ENCODE measurements at regions not wholly inside any gene's neighbourhood (a gene's known extent, or its start where the extent isn't known, plus 50 kb on each side); places are given as distances from the start of the nearest gene placed in this dataset.
"Not testable (repeated sequence)": the region's sequence is repeated elsewhere in the genome, so short reads cannot be mapped to it uniquely, and the experiment has no call there.

DNA sequence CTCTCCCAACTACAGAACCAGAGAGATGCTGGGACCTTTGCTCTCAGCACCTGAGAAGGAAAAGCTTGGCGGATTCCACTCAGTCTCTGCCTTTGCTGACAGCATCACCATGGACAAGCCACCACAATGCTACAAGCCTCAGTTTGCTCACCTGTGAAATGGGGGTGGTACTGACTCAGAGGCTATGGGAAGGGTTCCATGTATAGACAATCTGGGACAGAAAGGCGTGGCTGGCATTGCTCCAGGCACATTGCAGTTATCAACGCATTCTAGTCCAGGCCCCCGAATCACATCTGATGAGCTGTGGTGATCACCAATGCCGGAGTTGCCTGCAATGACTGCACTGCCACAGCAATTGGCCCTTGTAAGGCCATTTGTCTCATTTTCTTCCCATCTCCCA, 72.6 kb downstream of the ISX start:
- DNase-seq: no peak

DNA sequence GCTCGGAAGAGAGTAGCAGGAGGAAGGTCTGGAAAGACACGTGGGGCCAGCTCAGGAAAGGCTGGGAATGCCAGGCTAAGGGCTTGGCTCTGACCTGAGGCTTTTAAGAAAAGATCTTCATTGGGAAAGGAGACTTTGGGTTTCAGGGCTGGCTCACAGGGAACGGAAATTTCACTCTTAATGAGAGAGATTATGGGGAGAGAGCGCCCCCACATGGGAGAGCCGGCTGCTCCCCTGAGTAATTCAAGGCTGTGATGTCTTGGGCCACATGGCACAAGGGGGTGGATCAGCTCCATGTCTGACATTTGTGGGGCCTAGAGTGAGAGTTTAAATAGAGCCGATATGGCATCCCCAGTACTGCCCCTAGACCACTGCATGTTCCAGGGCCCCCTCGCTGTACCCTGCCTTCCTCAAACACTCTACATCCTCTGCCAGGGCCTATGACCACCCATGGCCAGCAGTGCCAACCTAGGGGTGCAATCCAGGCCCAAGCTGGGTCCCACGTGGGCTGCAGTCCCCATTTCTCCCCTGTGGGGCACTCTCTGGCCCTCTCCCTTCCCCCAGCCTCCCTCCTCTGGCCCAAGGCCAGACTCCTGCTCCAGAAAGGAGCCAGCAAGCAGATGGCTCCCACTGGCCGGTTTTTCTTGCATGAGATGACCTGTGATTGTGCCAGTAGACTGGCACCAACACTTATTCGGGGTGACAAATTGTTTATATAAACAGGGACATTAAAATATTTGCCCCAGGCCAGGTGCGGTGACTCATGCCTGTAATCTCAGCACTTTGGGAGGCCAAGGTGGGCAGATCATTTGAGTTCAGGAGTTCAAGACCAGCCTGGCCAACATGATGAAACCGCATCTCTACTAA, 75.2 kb downstream of the ISX start:
- no peak for DNase-seq

DNA sequence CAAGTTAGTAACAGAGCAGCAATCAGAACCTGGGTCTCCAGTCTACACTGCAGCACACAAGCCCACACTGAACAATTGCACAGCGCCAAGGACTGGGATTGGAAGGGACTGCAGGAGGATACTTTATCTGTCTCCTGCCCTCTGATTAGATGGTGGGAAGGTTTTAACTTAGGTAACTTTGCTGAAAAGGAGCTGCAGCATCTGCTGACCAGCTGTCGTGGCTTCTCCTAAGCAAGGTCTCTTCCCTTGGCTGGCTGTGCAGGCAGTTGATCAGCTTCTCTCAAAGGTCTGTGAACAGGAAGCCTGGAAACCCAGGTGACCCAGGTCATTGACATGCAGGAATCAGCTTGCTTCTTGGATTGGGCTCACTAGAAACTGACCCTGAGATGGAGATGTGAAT, 82.4 kb downstream of the ISX start:
- peak; percentile 39 for DNase-seq

DNA sequence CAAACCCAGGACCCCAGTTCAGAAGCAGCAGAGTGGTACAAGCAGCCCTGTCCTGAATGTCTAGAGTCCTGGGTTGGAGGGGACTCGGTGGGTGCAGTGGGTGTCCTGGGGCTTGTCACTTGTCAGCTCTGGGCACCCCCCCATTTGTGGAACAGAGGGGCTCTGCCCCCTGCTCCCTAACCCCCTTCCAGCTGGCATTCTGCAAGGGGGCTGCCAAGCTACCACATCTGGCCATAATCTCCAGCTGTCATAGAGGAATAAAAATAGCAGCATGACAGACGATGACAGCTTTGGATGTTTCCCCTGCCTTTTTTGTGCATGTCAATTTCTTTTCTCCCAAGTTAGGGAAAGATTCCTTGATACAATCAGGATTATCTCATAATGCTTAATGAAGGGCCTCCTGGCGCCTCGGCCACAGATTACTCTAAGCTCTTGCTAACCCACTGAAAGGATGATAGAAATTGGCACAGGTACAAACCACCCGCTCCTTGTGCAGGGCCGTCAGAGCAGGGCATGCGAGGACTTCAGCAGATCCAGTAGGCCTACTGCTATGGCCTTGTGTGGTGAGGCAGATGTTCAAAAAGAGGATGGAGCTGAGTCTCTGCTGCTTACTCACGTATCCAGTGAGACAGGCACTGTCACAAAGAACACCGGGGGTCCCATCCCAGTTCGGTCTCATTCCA, 83.0 kb downstream of the ISX start:
- peak; percentile 89 for DNase-seq

DNA sequence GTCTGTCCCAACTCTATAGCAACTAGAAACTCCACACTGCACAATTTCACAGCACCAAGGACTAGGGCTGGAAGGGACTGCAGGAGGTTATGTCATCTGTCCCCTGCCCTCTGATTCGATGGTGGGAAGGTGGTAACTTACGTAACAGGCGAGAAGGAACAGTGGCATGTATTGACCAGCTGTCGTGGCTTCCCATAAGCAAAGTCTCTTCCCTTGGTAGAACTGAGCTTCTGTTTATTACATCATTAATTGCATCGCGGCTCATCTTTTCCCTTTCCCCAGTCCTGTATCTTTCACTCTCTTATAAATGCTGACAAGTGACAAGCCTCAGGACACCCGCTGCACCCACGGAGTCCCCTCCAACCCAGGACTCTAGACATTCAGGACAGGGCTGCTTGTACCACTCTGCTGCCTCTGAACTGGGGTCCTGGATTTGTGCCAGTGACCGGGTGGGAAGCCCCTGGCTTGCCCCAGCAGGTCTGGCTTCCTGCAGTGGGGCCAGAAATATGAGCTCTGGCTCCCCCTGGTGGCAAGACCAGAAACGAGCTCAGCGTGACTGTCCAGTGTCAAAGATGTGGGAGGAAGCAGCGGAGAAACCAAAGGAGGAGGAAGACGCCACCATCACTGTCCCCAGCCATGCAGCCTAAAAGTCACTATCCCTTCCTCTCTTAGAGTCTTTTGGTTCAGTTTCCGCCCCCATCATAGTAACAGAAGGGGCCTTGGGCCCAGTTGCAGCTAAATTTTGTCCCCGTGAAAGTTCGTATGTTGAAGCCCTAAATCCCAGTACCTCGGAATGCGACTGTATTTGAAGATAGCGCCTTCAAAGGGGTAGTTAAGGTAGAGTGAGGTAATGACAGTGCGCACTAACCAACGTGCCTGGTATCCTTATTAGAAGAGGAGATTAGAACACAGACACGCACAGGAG, 84.5 kb downstream of the ISX start:
- peak; percentile 9 for DNase-seq

DNA sequence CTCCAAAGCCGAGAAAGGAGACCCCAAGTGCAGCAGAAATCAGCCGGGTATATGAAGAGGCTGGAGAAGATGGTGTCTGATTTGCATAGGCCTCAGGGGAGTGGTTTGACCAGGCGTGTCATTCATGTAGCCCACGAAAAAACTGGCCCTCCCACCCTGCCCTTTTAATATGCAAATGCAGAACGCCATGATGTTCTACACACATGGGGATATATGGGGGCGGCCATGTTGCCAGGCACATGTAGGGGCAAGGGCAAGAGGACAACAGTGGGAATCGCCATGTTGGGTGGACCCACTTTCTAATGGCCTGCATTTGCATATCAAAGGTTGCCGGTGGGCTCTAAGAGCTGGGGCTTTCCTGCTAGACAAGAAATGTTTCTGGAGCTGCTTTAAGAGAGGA, 86.4 kb downstream of the ISX start:
- no peak for DNase-seq

DNA sequence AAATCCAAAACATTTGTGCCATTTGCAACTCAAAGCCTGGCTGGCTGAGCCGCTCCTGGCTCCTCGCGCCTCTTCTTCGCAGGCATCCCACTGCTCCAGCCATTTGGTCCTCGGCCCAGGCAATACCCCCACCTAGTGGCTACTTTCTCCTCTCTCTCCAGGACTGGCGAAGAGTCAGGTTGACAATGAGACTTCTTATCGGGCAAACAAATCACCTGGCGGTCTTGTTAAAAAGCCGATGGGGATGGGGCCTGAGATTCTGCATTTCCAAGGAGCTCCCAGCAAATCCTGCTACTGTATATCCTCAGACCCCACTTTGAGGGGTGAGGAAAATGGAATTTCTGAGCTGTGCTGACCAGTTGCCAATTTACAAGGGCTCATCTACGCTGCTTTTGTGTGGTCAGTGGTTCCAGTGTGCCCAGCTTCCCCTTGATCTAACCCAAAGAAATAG, 89.0 kb downstream of the ISX start:
- no peak for DNase-seq

DNA sequence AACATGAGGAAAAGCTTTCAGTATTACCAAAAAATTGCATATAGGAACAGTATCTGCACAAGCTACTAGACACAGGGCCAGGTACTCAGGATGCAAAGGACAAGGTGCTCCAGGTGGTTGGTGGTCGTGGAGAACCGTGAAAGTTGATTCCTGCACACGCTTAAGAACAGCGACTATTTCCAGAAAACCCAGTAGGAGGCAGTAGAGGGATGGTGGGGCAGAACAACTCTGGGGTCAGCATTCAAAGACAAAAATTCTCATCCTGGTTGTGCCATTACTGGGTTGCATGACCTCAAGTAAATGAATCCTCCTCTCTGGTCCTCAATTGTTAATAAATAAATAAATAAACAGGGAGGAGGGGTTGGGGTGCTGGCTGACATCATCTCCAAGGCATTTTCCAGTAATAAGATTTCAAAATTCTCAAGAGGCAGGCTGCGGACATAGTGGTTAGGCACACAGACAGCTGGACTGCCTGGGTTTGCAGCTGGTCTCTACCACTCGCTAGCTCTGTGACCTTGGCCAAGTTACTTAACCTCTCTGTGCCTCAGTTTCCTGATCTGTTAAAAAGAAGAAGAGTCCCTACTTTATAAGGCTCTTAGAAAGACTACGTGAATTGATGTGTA, 89.6 kb downstream of the ISX start:
- no peak for DNase-seq

DNA sequence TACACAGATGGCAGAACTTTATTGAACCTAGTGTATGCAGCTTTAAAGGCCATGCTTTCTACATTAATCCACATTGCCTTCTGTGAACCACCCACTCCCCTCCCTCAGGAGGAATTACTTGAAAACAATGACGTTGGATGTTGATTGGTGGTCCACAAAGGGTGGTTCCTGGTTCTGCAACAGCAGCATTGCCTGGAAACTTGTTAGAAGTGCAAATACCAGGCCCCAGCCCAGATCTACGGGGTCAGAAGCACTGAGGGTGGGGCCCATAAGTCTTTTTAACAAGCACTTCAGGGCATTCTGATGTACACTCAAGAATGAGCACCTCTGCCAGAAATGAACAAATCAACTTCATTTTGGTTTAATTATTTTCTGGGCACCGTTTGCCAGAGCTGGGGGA, 91.0 kb downstream of the ISX start:
- no peak for DNase-seq

DNA sequence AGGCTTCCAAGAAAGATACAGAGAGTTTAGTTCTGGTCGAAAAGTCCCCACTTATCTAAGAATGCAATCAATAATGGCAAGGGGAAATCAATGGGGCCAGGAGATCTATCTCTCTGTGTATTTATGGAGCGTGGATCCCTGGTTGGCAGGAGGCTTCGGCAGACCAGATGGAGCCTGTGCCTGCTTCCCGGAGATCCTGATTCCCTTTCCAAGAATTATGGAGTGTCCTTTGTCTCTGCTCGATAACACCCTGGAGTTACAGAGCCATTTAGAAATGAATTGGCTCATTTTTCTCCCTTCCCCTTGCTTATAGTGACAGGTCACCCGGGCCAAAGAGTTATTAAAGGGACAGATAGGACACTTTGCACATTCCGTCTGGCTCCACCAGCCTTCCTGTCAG, 92.4 kb downstream of the ISX start:
- no peak for DNase-seq

DNA sequence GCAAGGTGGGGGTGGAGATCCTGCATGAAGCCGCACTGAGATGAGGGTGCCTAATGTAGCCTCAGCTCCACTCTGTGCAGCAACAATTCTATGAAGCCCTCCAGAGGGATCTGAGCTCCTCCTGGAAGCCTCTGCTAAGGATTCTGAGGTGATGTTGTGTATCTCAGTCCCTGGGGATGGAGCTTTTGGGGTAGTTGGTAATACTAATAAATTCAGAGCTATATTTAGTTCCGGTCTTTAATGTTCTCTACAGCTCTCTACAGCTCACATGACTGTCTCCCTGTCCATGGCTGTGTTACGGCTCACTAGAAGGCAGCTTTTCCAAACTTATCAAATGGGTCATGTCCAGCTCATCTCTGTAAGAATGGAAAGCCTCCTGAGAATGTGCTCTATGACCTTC, 93.4 kb downstream of the ISX start:
- no peak for DNase-seq

DNA sequence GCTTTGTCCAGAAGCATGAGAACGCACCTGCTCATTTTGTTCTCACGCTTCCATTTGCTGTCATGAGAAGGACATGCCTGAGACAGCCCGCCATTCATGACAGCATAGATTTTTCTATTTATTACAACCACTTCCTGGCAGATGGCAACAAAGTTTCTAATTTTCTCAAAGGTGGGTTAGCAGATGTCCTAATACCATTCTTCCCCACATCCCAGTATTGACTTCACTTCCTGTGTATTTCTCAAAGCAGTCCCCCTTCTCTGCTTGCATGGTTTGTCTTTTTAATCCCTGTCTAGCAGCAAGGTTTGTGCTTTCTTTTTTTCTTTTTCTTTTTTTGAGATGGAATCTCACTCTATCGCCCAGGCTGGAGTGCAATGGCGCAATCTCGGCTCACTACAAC, 94.3 kb downstream of the ISX start:
- no peak for DNase-seq

DNA sequence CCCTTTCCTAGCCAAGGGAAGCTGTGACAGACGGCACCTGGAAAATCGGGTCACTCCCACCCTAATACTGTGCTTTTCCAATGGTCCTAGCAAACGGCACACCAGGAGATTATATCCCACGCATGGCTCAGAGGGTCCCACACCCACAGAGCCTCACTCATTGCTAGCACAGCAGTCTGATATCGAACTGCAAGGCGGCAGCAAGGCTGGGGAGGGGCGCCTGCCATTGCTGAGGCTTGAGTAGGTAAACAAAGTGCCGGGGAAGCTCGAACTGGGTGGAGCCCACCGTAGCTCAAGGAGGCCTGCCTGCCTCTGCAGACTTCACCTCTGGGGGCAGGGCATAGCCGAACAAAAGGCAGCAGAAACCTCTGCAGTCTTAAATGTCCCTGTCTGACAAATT, 91.4 kb upstream of the HMGXB4 start:
- not testable (repeated sequence) for DNase-seq

DNA sequence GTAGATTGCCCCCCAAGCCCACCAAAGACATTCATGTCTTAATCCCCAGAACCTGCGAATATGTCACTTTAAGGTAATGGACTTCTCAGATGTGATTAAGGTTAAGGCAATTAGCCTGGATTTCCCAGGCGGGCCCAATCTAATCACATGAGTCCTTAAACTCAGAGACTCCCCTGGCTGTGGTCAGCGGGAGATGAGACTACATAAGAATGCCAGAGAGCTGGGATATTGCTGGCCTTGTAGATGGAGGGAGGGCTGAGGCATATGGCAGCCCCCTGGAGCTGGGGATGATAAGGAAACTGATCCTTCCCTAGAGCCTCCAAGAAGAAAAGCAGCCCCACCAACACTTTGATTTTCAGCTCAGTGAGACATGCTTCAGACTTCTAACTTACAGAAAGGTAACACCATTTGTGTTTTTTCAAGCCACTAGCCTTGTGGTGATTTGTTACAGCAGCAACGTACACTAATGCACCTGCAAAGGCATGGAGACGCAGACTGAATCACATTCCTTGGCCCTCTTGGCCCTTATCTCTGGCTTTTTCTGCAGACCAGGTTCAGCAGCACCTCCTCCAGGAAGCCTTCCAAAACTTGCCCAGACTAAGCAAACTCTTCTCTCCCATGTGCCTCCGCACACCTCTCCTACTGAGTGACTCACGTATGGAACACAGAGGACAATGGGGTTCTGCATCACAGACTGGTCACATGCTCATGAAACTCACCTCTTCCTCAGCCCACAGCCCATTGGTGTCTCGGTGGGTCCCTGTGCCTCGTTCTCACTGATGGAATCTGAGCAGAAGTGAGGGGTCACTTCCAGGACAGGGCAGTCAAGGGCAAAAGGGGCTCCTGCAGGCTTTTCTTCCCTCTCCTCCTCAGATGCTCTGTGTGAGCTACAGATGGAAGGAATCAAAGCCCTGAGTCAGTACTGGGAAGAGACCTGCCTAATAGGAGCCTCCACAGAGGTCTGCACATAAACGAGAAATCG, 86.3 kb upstream of the HMGXB4 start:
- DNase-seq: no peak

DNA sequence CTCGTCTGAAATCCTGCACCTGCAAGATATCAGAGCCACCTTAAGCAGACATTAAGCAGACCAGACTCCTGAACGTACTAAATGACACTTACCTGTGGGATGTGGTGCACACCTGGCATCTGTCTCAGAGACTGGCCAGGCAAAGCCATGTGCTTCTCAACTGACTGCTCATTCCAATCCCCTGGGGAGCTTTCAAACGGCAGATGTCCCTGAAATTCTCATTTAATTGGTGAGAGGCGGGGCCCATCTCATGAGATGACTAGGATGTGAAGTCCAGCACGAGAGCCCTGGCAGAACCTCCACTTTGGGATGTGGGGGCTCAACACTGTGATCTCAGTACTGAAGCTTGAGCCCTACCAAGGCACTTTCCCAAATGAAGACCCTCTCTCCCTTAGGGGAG, 84.9 kb upstream of the HMGXB4 start:
- peak; percentile 91 for DNase-seq

DNA sequence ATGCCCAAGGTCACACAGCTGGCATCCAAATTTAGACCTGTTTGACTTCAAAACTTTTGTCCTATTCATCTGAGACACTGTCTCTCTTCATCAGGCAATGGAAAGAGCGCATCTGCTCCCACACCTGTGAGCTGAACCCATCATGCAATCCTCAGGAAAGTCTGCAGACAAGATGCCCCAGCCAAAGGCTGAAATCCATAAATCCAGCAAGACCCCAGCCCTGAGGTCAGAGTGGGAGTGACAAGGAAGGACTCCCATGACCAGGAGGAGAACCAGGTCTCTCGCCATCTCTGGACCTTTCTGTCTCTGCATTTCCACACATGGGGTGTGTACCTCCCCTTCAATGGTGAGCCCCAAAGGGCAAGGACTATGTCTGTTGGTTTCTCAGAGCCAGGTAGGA, 83.6 kb upstream of the HMGXB4 start:
- no peak for DNase-seq

DNA sequence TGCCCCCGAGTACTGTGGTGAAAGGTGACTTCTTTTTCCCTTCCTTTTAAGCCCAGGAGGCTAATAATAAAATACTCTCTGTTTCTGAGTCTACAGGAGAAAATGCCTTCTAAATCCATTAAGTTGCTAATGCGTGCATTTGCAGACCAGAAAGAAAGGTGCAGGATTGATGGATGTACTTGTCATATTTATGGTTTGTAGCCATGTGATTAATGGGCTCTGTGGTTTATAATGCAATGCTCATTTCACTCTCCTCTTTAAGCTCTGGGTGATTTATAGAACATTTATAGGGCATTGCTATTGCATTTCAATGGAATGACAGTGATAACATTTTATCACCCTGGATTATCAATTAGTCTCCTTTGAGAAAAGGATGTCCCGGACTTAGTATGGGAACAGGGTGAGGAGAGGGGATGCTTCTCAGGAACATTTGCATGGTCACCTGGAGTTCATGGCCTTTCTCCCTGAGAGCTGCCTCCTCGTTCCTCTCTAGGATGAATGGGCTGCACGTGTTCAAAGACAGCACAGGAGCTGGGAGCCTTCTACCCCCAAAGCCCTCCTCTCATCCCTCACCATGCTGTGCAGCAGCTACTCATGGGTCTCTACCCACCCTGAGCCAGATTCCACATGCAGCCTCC, 82.8 kb upstream of the HMGXB4 start:
- DNase-seq: no peak

DNA sequence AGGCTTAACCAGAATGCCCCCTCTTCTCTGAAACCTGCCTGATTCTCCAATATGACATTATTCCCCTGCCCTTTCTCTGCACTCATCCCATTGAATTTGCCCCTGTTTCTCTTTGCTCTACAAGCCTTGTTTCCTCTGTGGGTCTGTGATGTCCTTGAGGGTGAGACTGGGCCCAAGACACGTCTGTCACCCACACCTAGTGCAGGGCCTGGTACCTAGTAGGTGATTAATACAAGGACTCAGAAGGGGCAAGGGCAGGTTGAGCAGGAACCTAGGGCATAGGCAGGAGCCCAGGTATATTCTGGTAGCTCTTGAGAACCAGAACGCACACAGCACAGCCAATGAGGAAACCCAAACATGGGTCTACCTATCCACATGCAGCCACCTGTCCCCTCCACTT, 81.9 kb upstream of the HMGXB4 start:
- DNase-seq: no peak

DNA sequence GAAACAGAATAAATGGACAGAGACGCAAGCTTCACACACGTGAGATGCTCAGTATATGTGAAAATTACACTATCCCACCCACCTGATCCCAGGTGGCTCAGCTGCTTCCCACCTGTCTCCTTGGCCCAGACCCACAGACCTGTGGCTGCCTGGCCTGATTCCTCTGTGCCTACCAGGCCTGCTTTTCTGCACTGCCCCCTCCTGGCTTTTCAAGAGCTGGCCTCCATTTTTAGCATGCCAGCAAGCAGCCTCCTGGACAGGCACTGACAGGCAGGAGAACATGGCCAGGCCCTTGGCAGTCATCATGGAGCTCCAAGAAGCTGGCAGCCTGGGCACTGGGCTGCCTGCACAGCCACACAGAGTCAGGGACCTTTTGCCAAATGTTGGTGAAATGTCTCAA, 79.5 kb upstream of the HMGXB4 start:
- DNase-seq: no peak

DNA sequence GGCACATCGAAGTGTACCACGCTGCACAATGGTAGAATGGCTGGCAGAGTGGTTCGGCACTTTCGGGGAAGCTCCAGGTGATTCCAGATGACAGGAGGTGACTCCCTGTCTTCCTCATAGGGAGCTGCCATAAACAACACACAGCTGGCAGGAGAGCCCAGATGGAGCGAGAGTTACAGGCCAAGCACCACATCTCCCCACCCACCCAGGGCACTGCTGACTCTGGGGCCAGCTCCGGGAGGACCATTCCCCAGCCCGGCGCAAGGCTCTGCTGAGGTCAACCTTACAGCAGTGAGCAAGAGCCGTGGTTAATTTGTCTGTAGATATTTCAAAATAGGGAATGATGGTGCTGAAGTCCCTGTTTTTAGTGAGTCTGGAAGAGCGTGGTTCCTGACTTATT, 78.8 kb upstream of the HMGXB4 start:
- no peak for DNase-seq

DNA sequence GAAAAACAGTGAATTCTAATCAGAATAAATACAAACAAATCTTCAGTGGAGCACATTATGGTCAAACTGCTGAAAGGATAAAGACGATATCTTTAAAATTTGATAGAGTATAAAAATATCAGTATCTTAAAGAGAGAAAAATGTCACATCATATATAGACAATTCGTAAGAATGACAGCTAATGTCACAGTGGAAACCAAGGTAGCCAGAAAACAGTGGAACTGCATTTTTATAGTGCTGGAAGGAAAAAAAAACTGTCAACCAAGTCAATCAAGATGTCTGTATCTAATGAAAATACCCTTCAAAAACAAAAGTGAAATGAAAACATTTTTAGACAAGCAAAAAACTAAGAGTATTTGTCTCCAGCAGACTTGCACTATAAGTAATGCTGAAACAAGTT, 73.4 kb upstream of the HMGXB4 start:
- no peak for DNase-seq

Measured in NCI-H524 treated with DMSO at 0.1 percent for 48 hours (cell line).